HG03039 (cell line): ENCODE measurements at regions not wholly inside any gene's neighbourhood (a gene's known extent, or its start where the extent isn't known, plus 50 kb on each side); places are given as distances from the start of the nearest gene placed in this dataset.

Experiments used
- ATAC-seq: cut with Tn5 transposase; IDR thresholded peaks from one replicate; pipeline ENCODE4 v1.9.1; 2021; ENCODE audit warnings: mild to moderate bottlenecking, moderate library complexity; ENCODE audit not compliant: unreplicated experiment

- no peak for ATAC-seq
Observed at GRCh38 chr6:14250573-14250972, 133.0 kb downstream of the CD83 start.

GRCh38 chr6:14252271-14252850 is 134.8 kb downstream of the CD83 start:
- no peak for ATAC-seq

- peak; percentile 90 for ATAC-seq
Observed at GRCh38 chr6:14254505-14254904, 136.9 kb downstream of the CD83 start.

- no peak for ATAC-seq
Observed at GRCh38 chr6:14255916-14256315, 138.3 kb downstream of the CD83 start.

GRCh38 chr6:14258117-14258516 is 140.5 kb downstream of the CD83 start:
- ATAC-seq: no peak

GRCh38 chr6:14258695-14259593 is 141.4 kb downstream of the CD83 start:
- no peak for ATAC-seq

- ATAC-seq: no peak
Observed at GRCh38 chr6:14259594-14260152, 142.1 kb downstream of the CD83 start.

GRCh38 chr6:14260839-14261238 is 143.3 kb downstream of the CD83 start:
- ATAC-seq: no peak

- no peak for ATAC-seq
Observed at GRCh38 chr6:14263881-14264424, 146.4 kb downstream of the CD83 start.

- ATAC-seq: no peak
Observed at GRCh38 chr6:14265049-14266021, 147.8 kb downstream of the CD83 start.

GRCh38 chr6:14266266-14266665 is 148.7 kb downstream of the CD83 start:
- ATAC-seq: no peak

GRCh38 chr6:14267885-14268660 is 150.5 kb downstream of the CD83 start:
- no peak for ATAC-seq

GRCh38 chr6:14269436-14269835 is 151.9 kb downstream of the CD83 start:
- ATAC-seq: no peak

GRCh38 chr6:14270142-14270893 is 152.7 kb downstream of the CD83 start:
- ATAC-seq: no peak

GRCh38 chr6:14270925-14271788 is 153.6 kb downstream of the CD83 start:
- no peak for ATAC-seq

- ATAC-seq: no peak
Observed at GRCh38 chr6:14271789-14272736, 154.5 kb downstream of the CD83 start.

GRCh38 chr6:14272737-14273085 is 155.1 kb downstream of the CD83 start:
- ATAC-seq: no peak
